ENCODE measurements at regions not wholly inside any gene's neighbourhood (a gene's known extent, or its start where the extent isn't known, plus 50 kb on each side); places are given as distances from the start of the nearest gene placed in this dataset.

DNA sequence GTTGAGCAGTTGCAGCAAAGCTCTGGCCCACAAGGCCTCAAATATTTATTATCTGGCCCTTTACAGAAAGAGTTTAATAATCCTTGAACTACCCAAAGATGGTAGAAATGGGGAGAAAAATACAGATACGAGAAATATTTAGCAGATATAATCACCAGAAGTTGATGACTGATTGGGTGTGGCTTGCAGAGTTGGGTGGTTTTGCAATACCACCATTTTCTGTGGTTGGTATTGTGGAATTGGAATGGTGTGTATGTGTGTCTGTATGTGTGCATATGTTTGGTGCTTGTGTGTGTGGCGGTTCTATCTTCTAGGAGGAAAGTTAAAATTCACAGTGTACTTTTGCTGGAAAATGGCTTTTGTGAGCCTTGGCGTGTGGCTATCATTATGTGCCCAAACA, 85.4 kb upstream of the MANSC4 start:
- no TSS peak for BruUV-seq (replicated peaks)
- Histone ChIP-seq H3K23ac (ENCODE audit: low read depth, low read length) (no peak overlapping the region), H4K8ac (ENCODE audit: low read depth in 2 of 2, low read length in 2 of 2) (peak overlapping the region in 1 of 2 experiments; percentile 20; a peak in 2 of 4 replicates), H2BK15ac (ENCODE audit: low read depth, low read length) (no peak overlapping the region), H3K9me1 (ENCODE audit: insufficient read depth, low read length) (peaks cover 7% of the 10 kb centered on the region), H3K4ac (ENCODE audit: low read depth, low read length) (no peak overlapping the region; the same call in 1 of the 2 replicates), H4K91ac (ENCODE audit: insufficient read depth, low read depth, low read length) (no peak overlapping the region), H3K18ac (ENCODE audit: low read depth, low read length) (no peak overlapping the region), H3K27ac (ENCODE audit: insufficient read depth, low read length) (no peak overlapping the region), H3K4me3 (ENCODE audit: insufficient read depth, low read depth, low read length) (no peak overlapping the region), H2BK5ac (ENCODE audit: low read depth, low read length, poor library complexity, severe bottlenecking) (no peak overlapping the region), H3K9me3 (ENCODE audit: control insufficient read depth, insufficient read depth, low read length) (no peaks in the 10 kb centered on the region), H3K36me3 (ENCODE audit: control insufficient read depth, insufficient read depth, low read length) (no peaks in the 10 kb centered on the region), H4K20me1 (ENCODE audit: insufficient read depth, low read length) (no peaks in the 10 kb centered on the region), H2BK120ac (ENCODE audit: low read depth, low read length) (no peak overlapping the region), H2BK20ac (ENCODE audit: low read depth, low read length) (no peak overlapping the region), H2AFZ (replicated peaks; ENCODE audit: low read length, poor library complexity) (no peak overlapping the region), H2AK5ac (ENCODE audit: low read depth, low read length) (no peak overlapping the region), H2AK9ac (replicated peaks; ENCODE audit: low read depth, low read length, poor library complexity) (no peak overlapping the region), H3K79me1 (ENCODE audit: low read depth in 1 of 2, low read length in 2 of 2) (no peaks in the 10 kb centered on the region; a peak in 1 of 4 replicates), H3K9ac (ENCODE audit: low read depth, low read length) (no peak overlapping the region), H3K56ac (ENCODE audit: extremely low read depth, insufficient read depth, low read length) (no peak overlapping the region), H3K4me1 (ENCODE audit: control insufficient read depth, insufficient read depth, low read length) (peaks cover 13% of the 10 kb centered on the region), H4K5ac (ENCODE audit: low read depth, low read length) (no peak overlapping the region), H3K4me2 (ENCODE audit: low read depth, low read length) (no peak overlapping the region), H3K14ac (replicated peaks; ENCODE audit: low read depth, low read length) (no peak overlapping the region), H3K27me3 (ENCODE audit: control insufficient read depth, insufficient read depth, low read length) (no peaks in the 10 kb centered on the region)
- no CpG with 5 or more reads among the region's 3 CpGs for WGBS, 2 experiments (ENCODE audit: extremely low coverage in 2 of 2, insufficient read length in 1 of 2)
- ChIA-PET POLR2A (ENCODE audit: unreplicated experiment) (no interaction called here), CTCF (no interaction called here)
- ATAC-seq (ENCODE audit: low read depth) = no peak
- in situ Hi-C loops (cut with MboI; ENCODE audit: low sequenced_read_pairs) = no loop called here
- TF ChIP-seq CEBPB (IDR thresholded peaks at IDR 0.05; ENCODE audit: low read depth, low read length) (peak; percentile 78), SMC3 (IDR thresholded peaks at IDR 0.05; ENCODE audit: low read depth, low read length) (no peak)
- TF ChIP-seq, protein P1, sequence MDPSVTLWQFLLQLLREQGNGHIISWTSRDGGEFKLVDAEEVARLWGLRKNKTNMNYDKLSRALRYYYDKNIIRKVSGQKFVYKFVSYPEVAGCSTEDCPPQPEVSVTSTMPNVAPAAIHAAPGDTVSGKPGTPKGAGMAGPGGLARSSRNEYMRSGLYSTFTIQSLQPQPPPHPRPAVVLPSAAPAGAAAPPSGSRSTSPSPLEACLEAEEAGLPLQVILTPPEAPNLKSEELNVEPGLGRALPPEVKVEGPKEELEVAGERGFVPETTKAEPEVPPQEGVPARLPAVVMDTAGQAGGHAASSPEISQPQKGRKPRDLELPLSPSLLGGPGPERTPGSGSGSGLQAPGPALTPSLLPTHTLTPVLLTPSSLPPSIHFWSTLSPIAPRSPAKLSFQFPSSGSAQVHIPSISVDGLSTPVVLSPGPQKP (IDR thresholded peaks at IDR 0.05; ENCODE audit: borderline replicate concordance, low read depth, low read length) = no peak
- dilution Hi-C loops (cut with HindIII; ENCODE audit: low sequenced_read_pairs, unreplicated experiment) = no loop called here
- DNase-seq = peak; percentile 52
- intact Hi-C loops (cut with micrococcal nuclease) = no loop called here

Measured in IMR-90 (cell line).